Ovary (tissue), 7 donors: ENCODE measurements at regions not wholly inside any gene's neighbourhood (a gene's known extent, or its start where the extent isn't known, plus 50 kb on each side); places are given as distances from the start of the nearest gene placed in this dataset.
"Not testable (repeated sequence)": the region's sequence is repeated elsewhere in the genome, so short reads cannot be mapped to it uniquely, and the experiment has no call there.

Experiments
- DNase-seq, 5 donors: peaks; one replicate each; pipeline ENCODE4 v3.0.0-alpha.2; 2019 to 2020
- H3K27ac ChIP-seq, 2 donors: fragments of 200-600 bp; one replicate each; pipeline versions ENCODE4 v1.5.1 to v1.8.0; 2019 to 2022
- H3K27me3 ChIP-seq: fragments of 200-600 bp; one replicate; pipeline ENCODE4 v1.8.0; 2022
- H3K36me3 ChIP-seq: fragments of 200-600 bp; sonication (generic); one replicate; pipeline ENCODE4 v1.5.1; 2019
- H3K4me1 ChIP-seq: one replicate; pipeline ENCODE4 v1.8.1; 2013; ENCODE audit warnings: mild to moderate bottlenecking, moderate library complexity; ENCODE audit not compliant: insufficient read depth
- H3K4me3 ChIP-seq: fragments of 200-600 bp; sonication (generic); one replicate; pipeline ENCODE4 v1.5.1; 2017
- H3K9me3 ChIP-seq, 2 donors: fragments of 200-600 bp in 1 of 2; sonication (generic) in 1 of 2; one replicate each; pipeline versions ENCODE4 v1.5.1 to v1.8.1; 2013 to 2019; ENCODE audit warnings: mild to moderate bottlenecking in 1 of 2, moderate library complexity in 1 of 2
- CTCF ChIP-seq, 3 donors: fragments of 450-650 bp in 2 of 3; fragments of 200-600 bp in 1 of 3; IDR thresholded peaks; one replicate each; pipeline versions ENCODE4 v1.5.1 to v1.8.0; 2016 to 2022; ENCODE audit warnings: antibody characterized with exemption in 3 of 3, mild to moderate bottlenecking in 1 of 3
- EP300 ChIP-seq: sonication (generic); formaldehyde crosslinking; IDR thresholded peaks from one replicate; pipeline ENCODE4 v1.6.1; 2017; ENCODE audit warnings: antibody characterized with exemption
- POLR2A ChIP-seq: fragments of 450-650 bp; IDR thresholded peaks from one replicate; pipeline ENCODE4 v1.6.1; 2017; ENCODE audit warnings: antibody characterized with exemption, mild to moderate bottlenecking, moderate library complexity
- WGBS, 3 donors: extraction: QIAGEN DNeasy Blood & Tissue Kit in 1 of 3; methylation state at CpG; one replicate each; pipeline versions ENCODE4 v1.1.5 to v1.1.7; 2013 to 2017; 5-methylcytosine and 5-hydroxymethylcytosine counted together
- intact Hi-C, 4 donors: fragments of 100-400 bp; cut with DNase I; formaldehyde crosslinking; loops; one replicate each; pipeline versions ENCODE4 v1.11.0 to v1.15.1; 2022 to 2023
- donor health status: DM: no; HTN: no; CAD: no; lungs with moderate emphysema.
- donor health status: DM: no; HTN: no; CAD: no.
- donor health status: Bipolar disorder and iron deficiency.
- donor health status: DM: no; HTN: no; CAD: no.
- donor health status: DM: yes; HTN: yes; CAD: no.

GRCh38 chr2:193199322-193199721 lies 1004.6 kb upstream of the TMEFF2 start:
- Histone ChIP-seq H3K9me3 (no peaks in the 10 kb centered on the region), H3K4me3 (no peak overlapping the region), H3K27me3 (no peaks in the 10 kb centered on the region), H3K4me1 (no peaks in the 10 kb centered on the region), H3K27ac (no peak overlapping the region), H3K36me3 (no peaks in the 10 kb centered on the region)
- intact Hi-C loops: no loop called here
- WGBS, 3 donors: 85 to 88% (median 87%) methylated on average over 2 of the region's 2 CpGs
- TF ChIP-seq EP300: no peak
- TF ChIP-seq CTCF (IDR thresholded peaks at IDR 0.05): no peak
- no peak for TF ChIP-seq POLR2A
- no peak for DNase-seq

GRCh38 chr2:193187816-193188215 lies 993.1 kb upstream of the TMEFF2 start:
- Histone ChIP-seq H3K9me3 (no peaks in the 10 kb centered on the region), H3K4me3 (no peak overlapping the region), H3K36me3 (no peaks in the 10 kb centered on the region), H3K27me3 (no peaks in the 10 kb centered on the region), H3K4me1 (no peaks in the 10 kb centered on the region), H3K27ac (no peak overlapping the region)
- 21 to 26% (median 26%) methylated on average over 2 of the region's 2 CpGs for WGBS, 3 donors
- intact Hi-C loops: no loop called here
- no peak for DNase-seq
- no peak for TF ChIP-seq POLR2A

- H3K27me3 ChIP-seq, H3K4me1 ChIP-seq, H3K4me3 ChIP-seq, H3K36me3 ChIP-seq, H3K27ac ChIP-seq, DNase-seq, intact Hi-C loops, H3K9me3 ChIP-seq: not testable (repeated sequence)
- 91 to 94% (median 93%) methylated on average over 12 to 17 of the region's 17 CpGs for WGBS, 3 donors
These were observed 976.2 kb upstream of the TMEFF2 start for GRCh38 chr2:193170981-193171380.

GRCh38 chr2:193156480-193156879 lies 961.7 kb upstream of the TMEFF2 start:
- H3K27me3 ChIP-seq: no peaks in the 10 kb centered on the region
- H3K9me3 ChIP-seq: no peaks in the 10 kb centered on the region
- no peak for DNase-seq
- H3K36me3 ChIP-seq: no peaks in the 10 kb centered on the region
- H3K4me3 ChIP-seq: no peak overlapping the region
- TF ChIP-seq CTCF (IDR thresholded peaks at IDR 0.05): no peak
- TF ChIP-seq POLR2A: no peak
- TF ChIP-seq EP300: no peak
- H3K4me1 ChIP-seq: no peaks in the 10 kb centered on the region
- intact Hi-C loops: no loop called here
- H3K27ac ChIP-seq: no peak overlapping the region
- 61 to 73% (median 62%) methylated on average over 1 of the region's 1 CpG for WGBS, 3 donors

GRCh38 chr2:193154076-193154475 lies 959.3 kb upstream of the TMEFF2 start:
- no peak for DNase-seq
- TF ChIP-seq EP300: no peak
- no peak for TF ChIP-seq CTCF (IDR thresholded peaks at IDR 0.05)
- no peak for TF ChIP-seq POLR2A
- intact Hi-C loops: loop anchor here in 1 of 4 donors (5.0 kb wide), 1 partner anchor 653 kb away; no protein-coding TSS in a partner anchor
- no peaks in the 10 kb centered on the region for H3K9me3 ChIP-seq
- H3K4me1 ChIP-seq: no peaks in the 10 kb centered on the region
- 92 to 93% (median 93%) methylated on average over 5 of the region's 5 CpGs for whole genome bisulfite sequencing, 3 donors
- H3K27ac ChIP-seq: no peak overlapping the region
- no peaks in the 10 kb centered on the region for H3K36me3 ChIP-seq
- no peaks in the 10 kb centered on the region for H3K27me3 ChIP-seq
- no peak overlapping the region for H3K4me3 ChIP-seq

- DNase-seq: no peak
- intact Hi-C loops: loop anchor here in 1 of 4 donors (5.0 kb wide), 1 partner anchor 654 kb away; no protein-coding TSS in a partner anchor
- H3K4me1 ChIP-seq: no peaks in the 10 kb centered on the region
- H3K27ac ChIP-seq: no peak overlapping the region
- H3K36me3 ChIP-seq: no peaks in the 10 kb centered on the region
- 71 to 76% (median 75%) methylated on average over 2 of the region's 2 CpGs for WGBS, 3 donors
- no peaks in the 10 kb centered on the region for H3K27me3 ChIP-seq
- no peaks in the 10 kb centered on the region for H3K9me3 ChIP-seq
- no peak overlapping the region for H3K4me3 ChIP-seq
- TF ChIP-seq POLR2A (no peak), CTCF (IDR thresholded peaks at IDR 0.05) (no peak), EP300 (no peak)
These were observed 958.8 kb upstream of the TMEFF2 start for GRCh38 chr2:193153576-193153975.

- H3K27me3 ChIP-seq, DNase-seq, H3K4me3 ChIP-seq, H3K36me3 ChIP-seq, H3K9me3 ChIP-seq, intact Hi-C loops, H3K27ac ChIP-seq, H3K4me1 ChIP-seq: not testable (repeated sequence)
- WGBS, 3 donors: 73 to 85% (median 77%) methylated on average over 5 of the region's 5 CpGs
These were observed 947.7 kb upstream of the TMEFF2 start for GRCh38 chr2:193142467-193142866.
